Spleen (tissue), 7 donors: ENCODE measurements at regions not wholly inside any gene's neighbourhood (a gene's known extent, or its start where the extent isn't known, plus 50 kb on each side); places are given as distances from the start of the nearest gene placed in this dataset.

ENCODE experiments used
- POLR2AphosphoS5 ChIP-seq, 3 donors: sonication (generic); formaldehyde crosslinking; IDR thresholded peaks; one replicate each; pipeline ENCODE4 v1.5.1; 2017; ENCODE audit warnings: antibody characterized with exemption in 3 of 3
- TF ChIP-seq, protein P1 (sequence below), 11 experiments: fragments of 200-600 bp in 7 of 11; fragments of 450-650 bp in 4 of 11; sonication (generic) in 4 of 11; IDR thresholded peaks in 8 of 11; conservative IDR thresholded peaks in 3 of 11; 1 replicate in 7 of 11; 2 replicates in 4 of 11; pipeline versions ENCODE4 v1.4.0 to v1.8.0; 2016 to 2021; ENCODE audit warnings: antibody characterized with exemption in 11 of 11, inconsistent platforms in 4 of 11, mild to moderate bottlenecking in 1 of 11
- donor health status: DM: no; HTN: no; CAD: no; lungs with moderate emphysema.
- donor health status: DM: no; HTN: no; CAD: no.
- donor health status: DM: no; HTN: no; CAD: no.

- TF ChIP-seq, protein P1, sequence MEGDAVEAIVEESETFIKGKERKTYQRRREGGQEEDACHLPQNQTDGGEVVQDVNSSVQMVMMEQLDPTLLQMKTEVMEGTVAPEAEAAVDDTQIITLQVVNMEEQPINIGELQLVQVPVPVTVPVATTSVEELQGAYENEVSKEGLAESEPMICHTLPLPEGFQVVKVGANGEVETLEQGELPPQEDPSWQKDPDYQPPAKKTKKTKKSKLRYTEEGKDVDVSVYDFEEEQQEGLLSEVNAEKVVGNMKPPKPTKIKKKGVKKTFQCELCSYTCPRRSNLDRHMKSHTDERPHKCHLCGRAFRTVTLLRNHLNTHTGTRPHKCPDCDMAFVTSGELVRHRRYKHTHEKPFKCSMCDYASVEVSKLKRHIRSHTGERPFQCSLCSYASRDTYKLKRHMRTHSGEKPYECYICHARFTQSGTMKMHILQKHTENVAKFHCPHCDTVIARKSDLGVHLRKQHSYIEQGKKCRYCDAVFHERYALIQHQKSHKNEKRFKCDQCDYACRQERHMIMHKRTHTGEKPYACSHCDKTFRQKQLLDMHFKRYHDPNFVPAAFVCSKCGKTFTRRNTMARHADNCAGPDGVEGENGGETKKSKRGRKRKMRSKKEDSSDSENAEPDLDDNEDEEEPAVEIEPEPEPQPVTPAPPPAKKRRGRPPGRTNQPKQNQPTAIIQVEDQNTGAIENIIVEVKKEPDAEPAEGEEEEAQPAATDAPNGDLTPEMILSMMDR (IDR thresholded peaks at IDR 0.05 in 8 of 11, conservative IDR thresholded peaks at IDR 0.05 in 3 of 11), result no peak
- no peak for TF ChIP-seq POLR2AphosphoS5 (IDR thresholded peaks at IDR 0.05)
Measured at GRCh38 chr15:69568173-69569009, 115.8 kb downstream of the RPLP1 start.
